Activated naive CD4-positive, alpha-beta T cell treated with anti-CD3 and anti-CD28 coated beads for 36 hours (primary cell): ENCODE measurements at regions not wholly inside any gene's neighbourhood (a gene's known extent, or its start where the extent isn't known, plus 50 kb on each side); places are given as distances from the start of the nearest gene placed in this dataset.
"Not testable (repeated sequence)": the region's sequence is repeated elsewhere in the genome, so short reads cannot be mapped to it uniquely, and the experiment has no call there.

ENCODE experiments used
- CTCF ChIA-PET: fragments of 350-600 bp; sonication (Branson Sonifier 250); formaldehyde crosslinking; loops from one replicate; lab custom pipeline; 2021; ENCODE audit warnings: antibody characterized with exemption; lab: Charles Lee
- DNase-seq: peaks from one replicate; pipeline ENCODE4 v3.0.0-alpha.2; 2020
- H3K27ac Mint-ChIP-seq: one replicate; pipeline ENCODE4 v1.8.0; 2021; ENCODE audit warnings: mild to moderate bottlenecking, mixed read lengths
- H3K27me3 Mint-ChIP-seq: one replicate; pipeline ENCODE4 v1.8.0; 2021; ENCODE audit warnings: low read depth, mixed read lengths
- H3K36me3 Mint-ChIP-seq: one replicate; pipeline ENCODE4 v1.8.0; 2021; ENCODE audit warnings: low read depth, mixed read lengths
- H3K4me1 Mint-ChIP-seq: one replicate; pipeline ENCODE4 v1.8.0; 2021; ENCODE audit warnings: low read depth, mixed read lengths
- H3K4me3 Mint-ChIP-seq: one replicate; pipeline ENCODE4 v1.8.0; 2021; ENCODE audit warnings: mild to moderate bottlenecking, moderate library complexity, mixed read lengths
- H3K9me3 Mint-ChIP-seq: one replicate; pipeline ENCODE4 v1.8.0; 2021; ENCODE audit warnings: mixed read lengths
- intact Hi-C: fragments of 100-400 bp; cut with micrococcal nuclease; formaldehyde crosslinking; loops from one replicate; pipeline ENCODE4 v1.15.1; 2023

- Mint-ChIP-seq H3K4me3 (no peak overlapping the region), H3K27ac (no peak overlapping the region), H3K36me3 (no peaks in the 10 kb centered on the region), H3K27me3 (peaks cover 17% of the 10 kb centered on the region), H3K9me3 (peaks cover 1% of the 10 kb centered on the region), H3K4me1 (no peaks in the 10 kb centered on the region)
- DNase-seq, result no peak
- CTCF ChIA-PET, result no interaction called here
- intact Hi-C loops, result no loop called here
Measured at GRCh38 chr3:110332629-110333028, 739.0 kb upstream of the NECTIN3 start.

GRCh38 chr3:110341047-110341446 is 730.6 kb upstream of the NECTIN3 start:
- Mint-ChIP-seq H3K4me3 (no peak overlapping the region), H3K27me3 (peaks cover 10% of the 10 kb centered on the region)
- intact Hi-C loops, result no loop called here

GRCh38 chr3:110343376-110343775 is 728.2 kb upstream of the NECTIN3 start:
- Mint-ChIP-seq H3K27me3 (peaks cover 2% of the 10 kb centered on the region), H3K36me3 (no peaks in the 10 kb centered on the region), H3K4me1 (no peaks in the 10 kb centered on the region), H3K9me3 (no peaks in the 10 kb centered on the region), H3K27ac (no peak overlapping the region), H3K4me3 (no peak overlapping the region)
- no peak for DNase-seq
- intact Hi-C loops, result no loop called here
- CTCF ChIA-PET, result no interaction called here

More at GRCh38 chr3:110341047-110341446, 730.6 kb upstream of the NECTIN3 start:
- no peaks in the 10 kb centered on the region for H3K4me1 Mint-ChIP-seq
- no peaks in the 10 kb centered on the region for H3K36me3 Mint-ChIP-seq
- peaks cover under 1% of the 10 kb centered on the region for H3K9me3 Mint-ChIP-seq
- CTCF ChIA-PET, result no interaction called here
- DNase-seq, result no peak
- no peak overlapping the region for H3K27ac Mint-ChIP-seq

GRCh38 chr3:110343945-110344344 is 727.7 kb upstream of the NECTIN3 start:
- Mint-ChIP-seq H3K9me3 (no peaks in the 10 kb centered on the region), H3K27ac (no peak overlapping the region), H3K36me3 (no peaks in the 10 kb centered on the region), H3K4me3 (no peak overlapping the region), H3K4me1 (no peaks in the 10 kb centered on the region), H3K27me3 (peaks cover 2% of the 10 kb centered on the region)
- CTCF ChIA-PET, result no interaction called here
- intact Hi-C loops, result no loop called here
- DNase-seq, result no peak

GRCh38 chr3:110344487-110344886 is 727.1 kb upstream of the NECTIN3 start:
- Mint-ChIP-seq H3K4me1 (no peaks in the 10 kb centered on the region), H3K9me3 (no peaks in the 10 kb centered on the region), H3K4me3 (no peak overlapping the region), H3K27me3 (peaks cover 2% of the 10 kb centered on the region), H3K27ac (no peak overlapping the region), H3K36me3 (no peaks in the 10 kb centered on the region)
- DNase-seq, result no peak
- CTCF ChIA-PET, result no interaction called here
- intact Hi-C loops, result no loop called here

- Mint-ChIP-seq H3K9me3 (no peaks in the 10 kb centered on the region), H3K27me3 (peaks cover 2% of the 10 kb centered on the region)
- intact Hi-C loops, result no loop called here
Measured at GRCh38 chr3:110344897-110345767, 726.5 kb upstream of the NECTIN3 start.

GRCh38 chr3:110349295-110349694 is 722.3 kb upstream of the NECTIN3 start:
- no peaks in the 10 kb centered on the region for H3K36me3 Mint-ChIP-seq
- H3K27ac Mint-ChIP-seq, result no peak overlapping the region
- H3K4me3 Mint-ChIP-seq, result no peak overlapping the region
- no peaks in the 10 kb centered on the region for H3K27me3 Mint-ChIP-seq
- no peaks in the 10 kb centered on the region for H3K9me3 Mint-ChIP-seq
- CTCF ChIA-PET, result interaction anchor here (0.6 kb wide), 1 partner anchor 1002 kb away, joined by 3 read pairs; no protein-coding TSS in a partner anchor
- intact Hi-C loops, result no loop called here
- no peak for DNase-seq
- no peaks in the 10 kb centered on the region for H3K4me1 Mint-ChIP-seq

More at GRCh38 chr3:110344897-110345767, 726.5 kb upstream of the NECTIN3 start:
- Mint-ChIP-seq H3K4me1 (no peaks in the 10 kb centered on the region), H3K4me3 (no peak overlapping the region), H3K36me3 (no peaks in the 10 kb centered on the region), H3K27ac (no peak overlapping the region)
- CTCF ChIA-PET, result no interaction called here
- no peak for DNase-seq

- CTCF ChIA-PET, result no interaction called here
- H3K27ac Mint-ChIP-seq, result no peak overlapping the region
- H3K36me3 Mint-ChIP-seq, result no peaks in the 10 kb centered on the region
- H3K27me3 Mint-ChIP-seq, result peaks cover 2% of the 10 kb centered on the region
- H3K4me1 Mint-ChIP-seq, result no peaks in the 10 kb centered on the region
- H3K4me3 Mint-ChIP-seq, result no peak overlapping the region
- no peaks in the 10 kb centered on the region for H3K9me3 Mint-ChIP-seq
- no peak for DNase-seq
- intact Hi-C loops, result no loop called here
Measured at GRCh38 chr3:110352841-110353604, 718.6 kb upstream of the NECTIN3 start.

- no peak for DNase-seq
- Mint-ChIP-seq H3K4me1 (no peaks in the 10 kb centered on the region), H3K9me3 (no peaks in the 10 kb centered on the region), H3K27ac (no peak overlapping the region), H3K4me3 (no peak overlapping the region), H3K36me3 (no peaks in the 10 kb centered on the region), H3K27me3 (no peaks in the 10 kb centered on the region)
- intact Hi-C loops, result no loop called here
- CTCF ChIA-PET, result no interaction called here
Measured at GRCh38 chr3:110362751-110363150, 708.9 kb upstream of the NECTIN3 start.

GRCh38 chr3:110367289-110367688 is 704.3 kb upstream of the NECTIN3 start:
- H3K4me3 Mint-ChIP-seq, DNase-seq, CTCF ChIA-PET, H3K4me1 Mint-ChIP-seq, H3K27me3 Mint-ChIP-seq, H3K9me3 Mint-ChIP-seq, H3K27ac Mint-ChIP-seq, H3K36me3 Mint-ChIP-seq, intact Hi-C loops: not testable (repeated sequence)

- peaks cover 4% of the 10 kb centered on the region for H3K27me3 Mint-ChIP-seq
- no peaks in the 10 kb centered on the region for H3K4me1 Mint-ChIP-seq
- DNase-seq, result no peak
- intact Hi-C loops, result no loop called here
- CTCF ChIA-PET, result no interaction called here
- H3K36me3 Mint-ChIP-seq, result no peaks in the 10 kb centered on the region
- no peak overlapping the region for H3K27ac Mint-ChIP-seq
- no peak overlapping the region for H3K4me3 Mint-ChIP-seq
- H3K9me3 Mint-ChIP-seq, result no peaks in the 10 kb centered on the region
Measured at GRCh38 chr3:110375751-110376518, 695.7 kb upstream of the NECTIN3 start.

GRCh38 chr3:110378481-110378880 is 693.1 kb upstream of the NECTIN3 start:
- CTCF ChIA-PET, result no interaction called here
- no peaks in the 10 kb centered on the region for H3K9me3 Mint-ChIP-seq
- no peaks in the 10 kb centered on the region for H3K27me3 Mint-ChIP-seq
- no peaks in the 10 kb centered on the region for H3K4me1 Mint-ChIP-seq
- no peak overlapping the region for H3K4me3 Mint-ChIP-seq
- intact Hi-C loops, result no loop called here
- DNase-seq, result no peak
- no peak overlapping the region for H3K27ac Mint-ChIP-seq
- H3K36me3 Mint-ChIP-seq, result no peaks in the 10 kb centered on the region
